NCI-H1105 treated with DMSO at 0.1 percent for 48 hours (cell line): ENCODE measurements at regions not wholly inside any gene's neighbourhood (a gene's known extent, or its start where the extent isn't known, plus 50 kb on each side); places are given as distances from the start of the nearest gene placed in this dataset.

ENCODE experiments used
- DNase-seq: peaks from one replicate; lab custom pipeline; 2025; lab: John Stamatoyannopoulos, UW

DNA sequence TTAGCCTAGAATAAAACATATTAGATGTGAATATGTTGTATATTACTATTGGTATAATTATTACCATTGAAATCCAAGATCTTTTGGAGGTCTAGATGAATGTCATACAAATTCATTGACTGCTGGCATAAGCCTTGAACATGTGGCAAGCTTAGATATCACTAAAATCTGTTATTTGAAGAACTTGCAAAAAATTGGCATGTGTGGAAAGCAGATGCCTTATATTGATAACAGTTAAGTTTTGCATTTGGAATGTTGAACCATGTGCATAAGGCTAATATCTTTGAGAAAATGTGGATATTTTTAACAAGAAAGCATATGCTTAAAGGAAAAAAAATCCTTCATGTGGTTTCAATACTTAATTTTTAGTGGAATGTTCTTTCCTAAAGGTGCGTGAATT, 203.6 kb upstream of the PRICKLE1 start:
- DNase-seq, result no peak

DNA sequence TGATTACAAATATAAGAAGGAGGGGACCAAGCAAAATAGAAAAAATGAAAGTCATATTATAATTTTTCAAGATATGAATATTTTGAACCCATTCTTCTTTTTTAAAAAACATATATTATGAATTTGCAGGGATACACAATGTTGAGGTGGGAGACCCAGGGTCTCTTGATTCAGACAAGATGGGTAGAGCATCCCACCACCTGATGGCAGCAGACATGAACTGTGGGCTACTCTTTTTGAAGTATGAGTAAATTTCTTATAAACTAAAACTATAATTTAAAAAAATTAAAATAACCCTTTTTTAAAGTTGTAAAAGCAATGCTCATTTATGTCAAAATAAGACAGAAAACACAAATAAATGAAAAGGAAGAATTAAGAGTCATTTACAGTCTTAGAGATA, 202.7 kb upstream of the PRICKLE1 start:
- DNase-seq, result no peak

DNA sequence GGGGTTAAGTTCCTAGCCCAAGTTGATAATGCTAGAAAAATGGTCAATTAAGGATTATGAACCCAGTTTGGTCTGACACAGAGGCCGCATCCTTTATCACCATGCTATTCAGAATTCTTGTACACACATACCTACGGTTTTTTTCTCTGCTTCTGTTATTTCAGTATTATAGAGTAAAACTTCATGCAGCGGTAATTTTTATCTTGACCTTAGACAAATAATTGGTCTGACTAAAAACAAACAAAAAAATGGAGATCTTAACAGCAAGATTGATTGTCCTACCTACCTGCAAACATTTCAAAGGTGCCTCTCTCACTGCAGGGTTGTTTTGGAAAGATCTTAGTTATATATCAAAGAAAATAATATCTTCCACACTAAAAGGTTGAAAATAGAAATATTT, 201.9 kb upstream of the PRICKLE1 start:
- no peak for DNase-seq

DNA sequence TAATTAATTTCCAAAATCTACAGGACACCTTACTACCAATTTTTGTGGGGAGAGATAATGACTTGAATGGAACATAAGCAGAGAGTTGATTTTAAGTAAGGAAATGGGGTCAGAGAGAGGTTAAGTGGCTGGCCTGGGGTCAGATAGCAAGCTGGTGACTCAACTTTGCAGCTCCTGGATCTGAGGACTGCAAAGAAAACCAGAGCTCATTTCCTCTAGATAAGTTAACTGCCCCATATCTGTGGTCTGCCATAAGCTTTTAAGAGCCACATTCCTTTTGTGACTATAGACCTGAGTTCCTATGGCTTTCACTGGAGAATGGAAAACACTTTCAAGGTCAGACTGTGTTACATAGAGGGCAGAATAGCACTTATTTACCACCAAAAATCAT, 201.2 kb upstream of the PRICKLE1 start:
- no peak for DNase-seq

DNA sequence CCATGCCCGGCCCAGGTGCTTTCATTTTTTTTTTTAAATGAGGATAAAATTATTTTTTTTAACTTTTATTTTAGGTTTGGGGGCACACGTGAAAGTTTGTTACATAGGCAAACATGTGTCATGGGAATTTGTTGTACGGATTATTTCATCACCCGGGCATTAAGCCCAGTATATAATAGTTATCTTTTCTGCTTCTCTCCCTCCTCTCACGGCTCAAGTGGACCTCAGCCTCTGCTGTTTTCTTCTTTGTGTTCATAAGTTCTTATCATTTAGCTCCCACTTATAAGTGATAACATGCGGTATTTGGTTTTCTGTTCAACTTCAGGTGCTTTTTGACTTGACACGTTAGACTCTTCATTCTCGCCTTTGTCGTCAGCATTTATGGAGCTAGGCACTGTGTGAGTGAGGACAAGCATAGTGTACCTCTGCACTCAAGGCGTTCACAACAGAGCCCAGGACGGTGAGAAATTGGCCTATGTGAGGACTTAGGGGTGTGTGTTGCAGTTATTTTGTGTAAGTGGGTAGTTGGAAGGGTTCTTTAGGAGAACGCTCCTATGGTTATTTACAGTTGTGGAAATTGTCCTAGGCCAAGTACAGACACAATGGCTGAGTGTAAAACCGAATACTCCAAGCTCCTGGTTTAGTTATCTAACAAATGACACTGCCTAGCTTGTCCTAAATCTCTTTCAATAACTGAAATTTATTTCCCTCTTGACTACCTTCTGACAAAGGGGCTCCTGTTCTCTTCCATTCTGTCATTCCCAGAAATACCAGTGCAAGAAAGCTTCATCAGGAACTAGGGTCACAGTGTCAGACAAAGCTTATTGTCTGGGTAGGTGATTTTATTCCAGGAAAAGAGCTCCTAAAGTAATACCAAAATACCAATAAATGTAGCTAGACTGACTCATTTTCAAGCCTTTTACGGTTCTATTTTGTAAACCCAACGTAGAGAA, 200.5 kb upstream of the PRICKLE1 start:
- DNase-seq, result no peak

DNA sequence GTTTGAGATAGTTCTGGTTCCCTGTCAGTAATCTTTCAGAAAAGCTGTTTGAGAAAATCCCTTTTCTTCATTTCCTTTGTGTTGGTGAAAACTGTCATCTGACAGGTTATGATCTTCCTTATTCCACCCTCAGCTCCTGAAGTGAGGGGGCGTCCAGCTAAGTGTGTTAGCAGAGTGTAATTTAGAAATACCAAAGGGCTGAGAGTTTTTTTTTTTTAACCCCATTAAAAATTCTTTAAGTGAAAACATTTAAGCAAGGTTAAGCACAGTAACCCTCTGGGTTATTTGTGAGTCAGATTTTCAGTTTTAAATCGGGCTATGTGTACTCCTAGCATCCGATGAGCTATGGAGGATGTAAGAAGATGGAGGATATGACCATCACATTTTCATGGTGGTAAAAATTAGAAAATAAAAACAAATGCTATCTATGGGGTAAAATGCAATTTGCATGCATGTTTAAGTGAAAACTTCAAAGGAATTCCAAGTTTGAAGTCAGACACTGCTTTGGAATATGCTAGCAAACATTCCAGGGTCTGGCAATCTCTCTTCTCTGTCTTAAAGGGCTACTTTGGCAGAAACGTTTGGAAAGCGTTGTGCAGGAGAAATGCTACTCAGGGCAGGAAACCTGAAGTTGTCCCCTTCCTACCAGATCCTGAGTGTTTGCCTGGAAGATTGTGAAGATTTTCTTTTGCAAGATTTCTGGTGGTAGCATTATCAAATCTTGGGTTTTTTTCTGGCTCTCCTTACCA, 197.0 kb upstream of the PRICKLE1 start:
- no peak for DNase-seq

DNA sequence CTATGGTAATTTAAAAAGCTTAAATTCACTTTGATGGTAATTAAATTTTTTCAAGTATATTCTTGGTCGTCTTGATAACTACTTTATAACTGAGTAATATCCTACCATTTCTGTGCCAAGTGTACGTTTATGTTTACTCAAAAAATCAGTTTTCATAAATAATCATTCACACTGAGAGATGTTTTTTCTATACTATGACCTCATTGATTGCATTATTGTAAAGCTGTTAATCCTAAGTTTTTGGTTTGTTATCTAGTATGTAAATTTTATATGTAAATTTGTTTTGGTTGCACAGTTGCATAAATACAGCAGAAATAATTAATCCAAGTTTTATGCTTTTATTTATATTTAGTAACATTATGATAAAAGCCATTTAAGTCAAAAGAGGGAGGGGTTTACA, 196.4 kb upstream of the PRICKLE1 start:
- no peak for DNase-seq

- no peak for DNase-seq
Observed at GRCh38 chr12:42780671-42781070, 191.1 kb upstream of the PRICKLE1 start.

DNA sequence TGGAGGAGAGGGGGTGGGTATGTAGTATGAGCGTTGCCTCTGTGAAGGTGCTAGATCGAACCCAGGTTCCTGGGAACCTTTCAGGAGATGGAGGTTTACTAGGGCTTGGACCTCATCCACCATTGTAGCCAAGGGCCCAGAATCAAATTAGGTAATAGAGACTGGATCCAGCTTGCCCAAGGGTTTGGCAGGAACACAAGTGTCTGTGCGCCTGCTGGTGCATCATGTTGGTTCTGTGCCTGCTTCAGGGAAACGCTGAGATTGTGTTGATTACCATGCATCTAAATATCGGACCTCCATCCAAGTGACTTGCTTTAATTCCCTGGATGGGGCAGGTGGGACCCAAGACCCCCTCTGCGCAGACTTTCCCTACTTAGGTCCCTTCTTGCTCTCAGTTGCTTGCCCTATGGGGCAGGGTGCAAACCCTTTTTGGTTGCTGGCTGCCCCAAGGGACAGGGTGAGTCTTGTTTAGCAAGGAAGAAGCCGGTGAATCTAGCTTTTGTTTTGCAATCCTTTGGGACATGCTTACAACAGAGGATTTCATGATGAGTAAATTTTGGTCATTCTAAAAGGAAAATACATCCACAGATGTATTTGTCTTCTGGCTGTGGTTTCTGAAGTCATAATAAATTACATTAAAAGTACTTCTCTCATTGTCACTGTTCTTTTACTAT, 189.8 kb upstream of the PRICKLE1 start:
- DNase-seq, result no peak

DNA sequence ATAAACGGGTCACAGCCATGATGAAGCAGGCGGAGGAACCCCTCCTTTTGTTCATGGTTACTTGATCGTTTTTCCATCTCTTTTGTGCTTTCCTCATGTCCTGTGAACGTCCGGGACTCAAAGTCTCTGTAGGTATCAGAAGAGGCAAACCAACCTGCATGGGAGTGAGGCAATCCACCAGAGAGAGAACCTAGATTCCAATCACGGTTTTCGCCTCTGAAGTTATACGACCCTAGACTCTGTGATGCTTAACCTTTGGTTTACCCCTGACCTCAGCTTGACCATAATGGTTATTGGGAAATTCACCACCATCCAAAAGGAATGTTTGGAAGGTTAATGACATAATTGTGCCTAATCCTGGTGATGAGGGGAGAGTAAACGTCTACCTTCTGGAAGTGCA, 186.8 kb upstream of the PRICKLE1 start:
- no peak for DNase-seq

- no peak for DNase-seq
Observed at GRCh38 chr12:42774238-42774637, 184.7 kb upstream of the PRICKLE1 start.

DNA sequence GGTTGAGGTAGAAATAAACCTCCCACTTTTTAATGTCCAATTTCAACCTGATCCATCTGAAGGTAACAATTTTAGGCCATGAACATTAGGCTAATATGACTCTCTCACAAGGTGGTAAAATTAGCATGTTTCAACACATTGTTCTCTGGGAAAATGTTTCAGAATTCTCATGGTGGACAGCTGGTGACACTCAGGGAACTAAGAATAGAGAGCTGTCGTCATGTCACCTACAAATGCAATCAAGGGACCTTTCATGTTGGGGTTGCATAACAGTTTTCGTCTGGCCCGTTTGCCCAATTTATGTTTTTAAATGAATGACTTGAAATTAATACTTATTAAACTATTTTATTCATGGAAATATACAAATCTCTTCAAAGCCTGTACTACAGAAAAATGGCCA, 180.7 kb upstream of the PRICKLE1 start:
- DNase-seq, result no peak

- no peak for DNase-seq
Observed at GRCh38 chr12:42769455-42769854, 179.9 kb upstream of the PRICKLE1 start.

DNA sequence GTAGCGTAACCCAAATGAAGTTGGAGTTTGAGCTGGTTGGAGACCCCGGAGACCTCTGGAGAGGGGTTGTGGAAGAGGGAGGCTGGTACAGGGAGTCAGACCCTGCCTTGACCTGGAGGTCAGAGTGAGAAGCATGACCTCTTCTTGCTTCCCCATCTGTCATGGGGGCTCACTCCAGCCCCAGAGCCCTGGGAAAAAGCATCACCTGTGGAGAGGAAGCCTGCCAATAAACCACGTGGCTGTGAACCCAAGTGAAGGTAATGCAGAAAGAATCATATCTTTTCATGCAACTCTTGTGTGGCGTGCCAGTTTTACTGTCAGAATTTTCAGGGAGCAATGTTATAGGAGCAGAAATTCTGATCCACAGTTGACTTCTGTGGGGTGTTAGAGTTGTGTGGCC, 178.5 kb upstream of the PRICKLE1 start:
- no peak for DNase-seq

- DNase-seq, result no peak
Observed at GRCh38 chr12:42767326-42767954, 177.9 kb upstream of the PRICKLE1 start.

DNA sequence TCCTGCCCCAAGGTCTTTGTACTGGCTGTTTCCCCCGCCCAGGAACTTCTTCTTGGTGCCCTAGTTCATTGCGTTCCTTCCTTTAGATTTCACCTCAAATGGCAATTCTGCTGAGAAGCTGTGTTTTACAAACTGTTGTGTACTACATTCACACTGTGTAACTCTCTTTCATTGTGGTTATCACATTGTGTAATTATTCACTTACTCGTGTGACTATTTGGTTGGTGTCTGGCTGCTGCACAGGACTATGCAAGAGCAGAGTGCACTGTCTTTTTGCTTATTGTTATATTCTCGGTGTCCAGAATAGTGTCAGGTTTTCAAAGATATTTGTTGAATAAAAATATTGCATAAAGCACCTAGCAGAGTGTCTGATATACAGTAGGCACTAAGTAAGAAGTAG, 177.2 kb upstream of the PRICKLE1 start:
- no peak for DNase-seq

DNA sequence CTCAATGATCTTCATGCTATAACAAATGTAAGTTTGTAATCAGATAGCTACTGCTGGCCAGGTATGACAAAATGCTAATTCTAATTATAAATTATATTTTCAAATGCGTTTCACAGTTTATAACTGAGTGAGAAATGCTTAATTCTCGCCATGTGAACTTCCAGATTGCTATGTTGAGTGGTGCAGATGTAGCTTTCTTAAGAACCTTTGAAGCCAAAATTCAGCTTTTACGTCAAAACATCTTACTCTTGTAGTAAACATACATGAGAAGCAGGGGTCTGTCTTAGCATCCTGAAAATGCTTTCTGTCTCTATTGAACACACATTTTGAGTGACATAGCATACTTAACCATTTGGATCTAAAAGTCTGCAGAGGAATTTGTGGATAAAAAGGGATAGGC, 176.5 kb upstream of the PRICKLE1 start:
- DNase-seq, result no peak

DNA sequence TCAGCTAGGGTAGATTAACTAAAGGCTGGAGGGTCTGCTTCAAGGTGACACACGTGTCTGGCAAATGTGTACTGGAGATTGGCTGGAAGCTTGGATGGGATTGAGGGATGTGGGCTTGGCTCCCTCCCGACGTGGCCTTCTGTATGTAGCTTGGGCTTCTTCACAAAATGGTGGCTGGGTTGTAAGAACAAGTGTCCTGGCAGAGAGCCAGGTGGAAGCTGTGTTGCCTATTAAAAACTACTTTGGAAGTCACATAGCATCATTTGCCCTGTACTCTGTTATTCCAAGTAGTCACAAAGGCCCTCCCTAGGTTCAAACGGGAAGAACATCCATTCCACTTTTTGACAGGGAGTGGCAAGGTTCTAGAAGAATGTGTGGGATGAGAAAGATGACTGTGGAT, 174.1 kb upstream of the PRICKLE1 start:
- peak; percentile 15 for DNase-seq

- no peak for DNase-seq
Observed at GRCh38 chr12:42762395-42762925, 172.9 kb upstream of the PRICKLE1 start.

GRCh38 chr12:42761601-42762350, 172.2 kb upstream of the PRICKLE1 start:
- DNase-seq, result no peak

GRCh38 chr12:42761086-42761485, 171.5 kb upstream of the PRICKLE1 start:
- DNase-seq, result no peak
